ENCODE measurements at regions not wholly inside any gene's neighbourhood (a gene's known extent, or its start where the extent isn't known, plus 50 kb on each side); places are given as distances from the start of the nearest gene placed in this dataset.

GRCh38 chr6:92126983-92127382 is 1292.4 kb downstream of the EPHA7 start:
- TF ChIP-seq CTCF (IDR thresholded peaks at IDR 0.05; ENCODE audit: borderline replicate concordance, control extremely low read depth, extremely low read depth, insufficient read depth, missing control alignments): no peak
- no peak for DNase-seq (ENCODE audit: low spot score)
- in situ Hi-C loops (cut with MboI; ENCODE audit: low sequenced_read_pairs, unreplicated experiment): no loop called here

DNA sequence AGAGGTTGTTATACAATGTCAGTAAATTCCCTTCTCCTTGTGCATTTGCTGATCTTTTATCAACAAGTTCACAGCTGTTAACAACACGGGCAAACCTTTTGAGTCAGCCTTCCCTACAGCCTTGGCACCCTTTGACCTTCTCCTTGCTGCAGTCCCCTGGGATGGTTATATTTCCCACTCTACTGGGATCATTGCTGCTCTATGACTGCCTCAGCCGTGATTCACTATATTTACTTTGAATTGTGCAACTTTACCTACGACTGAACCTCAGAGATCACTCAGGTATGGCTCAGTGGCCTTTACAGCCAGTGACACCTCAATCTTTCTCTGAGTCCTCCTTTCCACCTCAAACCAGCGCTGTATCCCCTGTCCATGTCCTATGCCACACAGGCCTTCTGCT is 1293.3 kb downstream of the EPHA7 start:
- no peak for TF ChIP-seq CTCF (IDR thresholded peaks at IDR 0.05; ENCODE audit: borderline replicate concordance, control extremely low read depth, extremely low read depth, insufficient read depth, missing control alignments)
- no peak for DNase-seq (ENCODE audit: low spot score)
- in situ Hi-C loops (cut with MboI; ENCODE audit: low sequenced_read_pairs, unreplicated experiment): no loop called here

GRCh38 chr6:92125681-92126080 is 1293.7 kb downstream of the EPHA7 start:
- in situ Hi-C loops (cut with MboI; ENCODE audit: low sequenced_read_pairs, unreplicated experiment): no loop called here
- DNase-seq (ENCODE audit: low spot score): no peak
- TF ChIP-seq CTCF (IDR thresholded peaks at IDR 0.05; ENCODE audit: borderline replicate concordance, control extremely low read depth, extremely low read depth, insufficient read depth, missing control alignments): no peak

DNA sequence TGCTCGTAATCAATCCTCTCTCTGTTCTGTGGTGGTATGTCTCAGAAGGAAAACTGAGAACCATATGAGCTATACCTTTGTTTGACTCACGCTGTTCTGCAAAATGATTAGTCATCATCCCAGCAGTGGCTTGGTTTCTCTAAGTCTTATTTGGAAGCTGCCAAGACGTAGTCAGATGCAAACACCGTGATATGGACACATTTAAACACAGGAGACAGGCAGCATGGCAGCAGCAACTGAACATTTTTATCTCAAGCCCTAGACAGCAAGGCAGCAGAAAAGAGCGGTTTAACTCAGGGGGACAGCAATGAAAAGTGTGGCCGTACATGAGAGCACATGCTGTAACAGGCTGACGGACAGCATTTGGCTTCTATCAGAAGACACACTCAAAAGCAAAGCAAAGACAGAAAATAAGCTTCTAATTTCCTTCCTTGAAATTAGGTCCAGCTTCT is 1295.1 kb downstream of the EPHA7 start:
- no peak for TF ChIP-seq CTCF (IDR thresholded peaks at IDR 0.05; ENCODE audit: borderline replicate concordance, control extremely low read depth, extremely low read depth, insufficient read depth, missing control alignments)
- no peak for DNase-seq (ENCODE audit: low spot score)
- in situ Hi-C loops (cut with MboI; ENCODE audit: low sequenced_read_pairs, unreplicated experiment): loop anchor here (25.0 kb wide), 1 partner anchor 663 kb away; no protein-coding TSS in a partner anchor

DNA sequence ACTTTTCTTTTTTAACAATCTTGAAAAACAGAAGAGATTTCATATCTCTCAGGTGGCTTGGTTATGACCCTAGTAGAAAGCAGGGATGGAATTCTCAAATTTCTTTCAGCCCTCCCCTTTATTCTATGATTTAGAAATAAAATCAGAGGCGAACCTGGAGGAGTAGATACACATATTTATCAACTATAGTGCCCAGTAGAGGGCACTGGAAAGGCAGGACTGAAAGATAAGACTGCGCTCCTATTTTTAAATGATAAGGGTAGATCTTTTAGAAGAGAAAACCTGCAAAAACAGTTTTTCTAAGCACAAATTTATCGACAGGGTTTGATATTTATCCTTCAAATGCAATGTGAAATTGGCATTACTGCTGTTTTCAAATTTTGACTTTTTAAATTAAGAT is 1296.6 kb downstream of the EPHA7 start:
- no peak for DNase-seq (ENCODE audit: low spot score)
- in situ Hi-C loops (cut with MboI; ENCODE audit: low sequenced_read_pairs, unreplicated experiment): loop anchor here (25.0 kb wide), 1 partner anchor 665 kb away; no protein-coding TSS in a partner anchor
- peak; percentile 9 for TF ChIP-seq CTCF (IDR thresholded peaks at IDR 0.05; ENCODE audit: borderline replicate concordance, control extremely low read depth, extremely low read depth, insufficient read depth, missing control alignments)

DNA sequence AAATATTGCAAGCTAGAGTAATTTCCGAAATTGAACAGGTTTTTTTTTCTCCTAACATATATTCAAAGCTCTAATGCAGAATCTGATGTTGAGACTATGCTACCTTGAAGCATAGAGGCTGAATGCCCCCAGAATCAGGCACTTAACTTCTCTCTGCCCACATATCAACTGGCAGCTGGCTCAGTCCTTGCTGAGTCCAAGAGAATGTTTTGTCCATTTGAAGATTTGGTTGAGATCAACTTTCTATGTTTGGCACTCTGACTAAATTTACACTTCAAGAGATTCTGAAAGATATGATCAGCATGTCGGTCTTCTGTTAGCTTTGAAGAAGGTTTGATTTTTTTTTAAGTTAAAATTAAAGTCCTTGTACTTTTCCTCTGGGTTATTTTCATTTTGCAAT is 1298.1 kb downstream of the EPHA7 start:
- in situ Hi-C loops (cut with MboI; ENCODE audit: low sequenced_read_pairs, unreplicated experiment): loop anchor here (25.0 kb wide), 1 partner anchor 666 kb away; no protein-coding TSS in a partner anchor

More for the DNA sequence above, 1298.1 kb downstream of the EPHA7 start:
- no peak for TF ChIP-seq CTCF (IDR thresholded peaks at IDR 0.05; ENCODE audit: borderline replicate concordance, control extremely low read depth, extremely low read depth, insufficient read depth, missing control alignments)
- DNase-seq (ENCODE audit: low spot score): no peak

Data from GM13976 (cell line).